ENCODE measurements at regions not wholly inside any gene's neighbourhood (a gene's known extent, or its start where the extent isn't known, plus 50 kb on each side); places are given as distances from the start of the nearest gene placed in this dataset.

GRCh38 chr2:176388861-176389260, 119.6 kb downstream of the MTX2 start:
- no peak for DNase-seq
- H2AK5ac ChIP-seq (ENCODE audit: low read length) = no peak overlapping the region
- no peaks in the 10 kb centered on the region for H3K79me1 ChIP-seq (ENCODE audit: low read length)
- H4K8ac ChIP-seq (ENCODE audit: low read depth, low read length) = no peak overlapping the region
- no peaks in the 10 kb centered on the region for H3K36me3 ChIP-seq (ENCODE audit: control insufficient read depth, insufficient read depth, low read length)
- H3K4me2 ChIP-seq (ENCODE audit: low read length) = no peak overlapping the region
- no peak overlapping the region for H3K56ac ChIP-seq (ENCODE audit: low read length)
- no peaks in the 10 kb centered on the region for H3K79me2 ChIP-seq (ENCODE audit: control insufficient read depth, insufficient read depth, low read length)
- no peaks in the 10 kb centered on the region for H3K4me1 ChIP-seq (ENCODE audit: control insufficient read depth, low read depth, low read length)
- H3K4ac ChIP-seq (ENCODE audit: low read depth, low read length) = no peak overlapping the region
- no peak overlapping the region for H4K5ac ChIP-seq (ENCODE audit: low read length)
- no peak overlapping the region for H2BK5ac ChIP-seq (ENCODE audit: low read length)
- H3K4me3 ChIP-seq (ENCODE audit: low read length) = no peak overlapping the region
- no peak overlapping the region for H2BK120ac ChIP-seq (ENCODE audit: low read depth, low read length)
- no peak overlapping the region for H3K27ac ChIP-seq (ENCODE audit: low read depth, low read length)
- H3K23ac ChIP-seq (ENCODE audit: low read length) = no peak overlapping the region
- no CpG with 5 or more reads among the region's 3 CpGs for WGBS (ENCODE audit: extremely low coverage, insufficient coverage, low lambda C conversion rate)
- no peak overlapping the region for H3K18ac ChIP-seq (ENCODE audit: low read length)
- H3K9ac ChIP-seq (ENCODE audit: low read length) = no peak overlapping the region
- no peaks in the 10 kb centered on the region for H3K27me3 ChIP-seq (ENCODE audit: insufficient read depth, low read length, poor library complexity)
- no peak overlapping the region for H2BK15ac ChIP-seq (replicated peaks; ENCODE audit: low read depth)

- DNase-seq = no peak
- no peak overlapping the region for H3K18ac ChIP-seq (ENCODE audit: low read length)
- H2BK120ac ChIP-seq (ENCODE audit: low read depth, low read length) = no peak overlapping the region
- no peak overlapping the region for H3K23ac ChIP-seq (ENCODE audit: low read length)
- H3K27ac ChIP-seq (ENCODE audit: low read depth, low read length) = no peak overlapping the region
- H3K56ac ChIP-seq (ENCODE audit: low read length) = no peak overlapping the region
- H4K5ac ChIP-seq (ENCODE audit: low read length) = no peak overlapping the region
- H4K8ac ChIP-seq (ENCODE audit: low read depth, low read length) = no peak overlapping the region
- no peak overlapping the region for H2BK5ac ChIP-seq (ENCODE audit: low read length)
- H3K4me3 ChIP-seq (ENCODE audit: low read length) = no peak overlapping the region
- no peaks in the 10 kb centered on the region for H3K79me1 ChIP-seq (ENCODE audit: low read length)
- no peak overlapping the region for H3K4ac ChIP-seq (ENCODE audit: low read depth, low read length)
- H3K36me3 ChIP-seq (ENCODE audit: control insufficient read depth, insufficient read depth, low read length) = no peaks in the 10 kb centered on the region
- H3K9ac ChIP-seq (ENCODE audit: low read length) = no peak overlapping the region
- H3K79me2 ChIP-seq (ENCODE audit: control insufficient read depth, insufficient read depth, low read length) = no peaks in the 10 kb centered on the region
- no peaks in the 10 kb centered on the region for H3K4me1 ChIP-seq (ENCODE audit: control insufficient read depth, low read depth, low read length)
- H2BK15ac ChIP-seq (replicated peaks; ENCODE audit: low read depth) = no peak overlapping the region
- H2AK5ac ChIP-seq (ENCODE audit: low read length) = no peak overlapping the region
- H3K4me2 ChIP-seq (ENCODE audit: low read length) = no peak overlapping the region
- H3K27me3 ChIP-seq (ENCODE audit: insufficient read depth, low read length, poor library complexity) = no peaks in the 10 kb centered on the region
- WGBS (ENCODE audit: extremely low coverage, insufficient coverage, low lambda C conversion rate) = no CpG with 5 or more reads among the region's 5 CpGs
These were observed 121.3 kb downstream of the MTX2 start for GRCh38 chr2:176390276-176391147.

GRCh38 chr2:176391148-176391419, 121.8 kb downstream of the MTX2 start:
- Histone ChIP-seq H3K27me3 (ENCODE audit: insufficient read depth, low read length, poor library complexity) (no peaks in the 10 kb centered on the region), H3K36me3 (ENCODE audit: control insufficient read depth, insufficient read depth, low read length) (no peaks in the 10 kb centered on the region), H3K56ac (ENCODE audit: low read length) (no peak overlapping the region), H2BK120ac (ENCODE audit: low read depth, low read length) (no peak overlapping the region), H3K9ac (ENCODE audit: low read length) (no peak overlapping the region), H4K5ac (ENCODE audit: low read length) (no peak overlapping the region), H3K4me3 (ENCODE audit: low read length) (no peak overlapping the region), H3K79me2 (ENCODE audit: control insufficient read depth, insufficient read depth, low read length) (no peaks in the 10 kb centered on the region), H4K8ac (ENCODE audit: low read depth, low read length) (no peak overlapping the region), H3K4ac (ENCODE audit: low read depth, low read length) (no peak overlapping the region), H3K23ac (ENCODE audit: low read length) (no peak overlapping the region), H2BK5ac (ENCODE audit: low read length) (no peak overlapping the region), H3K18ac (ENCODE audit: low read length) (no peak overlapping the region), H3K4me2 (ENCODE audit: low read length) (no peak overlapping the region), H3K27ac (ENCODE audit: low read depth, low read length) (no peak overlapping the region), H2BK15ac (replicated peaks; ENCODE audit: low read depth) (no peak overlapping the region), H3K79me1 (ENCODE audit: low read length) (no peaks in the 10 kb centered on the region), H2AK5ac (ENCODE audit: low read length) (no peak overlapping the region), H3K4me1 (ENCODE audit: control insufficient read depth, low read depth, low read length) (no peaks in the 10 kb centered on the region)
- no CpG with 5 or more reads among the region's 1 CpG for WGBS (ENCODE audit: extremely low coverage, insufficient coverage, low lambda C conversion rate)
- DNase-seq = no peak

- Histone ChIP-seq H2BK120ac (ENCODE audit: low read depth, low read length) (no peak overlapping the region), H3K23ac (ENCODE audit: low read length) (no peak overlapping the region), H2BK15ac (replicated peaks; ENCODE audit: low read depth) (no peak overlapping the region), H2BK5ac (ENCODE audit: low read length) (no peak overlapping the region), H2AK5ac (ENCODE audit: low read length) (no peak overlapping the region), H3K4me3 (ENCODE audit: low read length) (no peak overlapping the region), H3K27ac (ENCODE audit: low read depth, low read length) (no peak overlapping the region), H3K36me3 (ENCODE audit: control insufficient read depth, insufficient read depth, low read length) (no peaks in the 10 kb centered on the region), H3K4me2 (ENCODE audit: low read length) (no peak overlapping the region), H4K5ac (ENCODE audit: low read length) (no peak overlapping the region), H3K4ac (ENCODE audit: low read depth, low read length) (no peak overlapping the region), H3K9ac (ENCODE audit: low read length) (no peak overlapping the region), H3K79me2 (ENCODE audit: control insufficient read depth, insufficient read depth, low read length) (no peaks in the 10 kb centered on the region), H3K18ac (ENCODE audit: low read length) (no peak overlapping the region), H4K8ac (ENCODE audit: low read depth, low read length) (no peak overlapping the region), H3K79me1 (ENCODE audit: low read length) (no peaks in the 10 kb centered on the region), H3K4me1 (ENCODE audit: control insufficient read depth, low read depth, low read length) (no peaks in the 10 kb centered on the region), H3K56ac (ENCODE audit: low read length) (no peak overlapping the region), H3K27me3 (ENCODE audit: insufficient read depth, low read length, poor library complexity) (no peaks in the 10 kb centered on the region)
- no CpG with 5 or more reads among the region's 6 CpGs for WGBS (ENCODE audit: extremely low coverage, insufficient coverage, low lambda C conversion rate)
- no peak for DNase-seq
These were observed 123.0 kb downstream of the MTX2 start for GRCh38 chr2:176392249-176392648.

- H3K23ac ChIP-seq (ENCODE audit: low read length) = no peak overlapping the region
- H4K5ac ChIP-seq (ENCODE audit: low read length) = no peak overlapping the region
- H3K9ac ChIP-seq (ENCODE audit: low read length) = no peak overlapping the region
- WGBS (ENCODE audit: extremely low coverage, insufficient coverage, low lambda C conversion rate) = no CpG with 5 or more reads among the region's 3 CpGs
- H2BK15ac ChIP-seq (replicated peaks; ENCODE audit: low read depth) = no peak overlapping the region
- H3K27me3 ChIP-seq (ENCODE audit: insufficient read depth, low read length, poor library complexity) = no peaks in the 10 kb centered on the region
- H3K4me2 ChIP-seq (ENCODE audit: low read length) = no peak overlapping the region
- no peaks in the 10 kb centered on the region for H3K79me2 ChIP-seq (ENCODE audit: control insufficient read depth, insufficient read depth, low read length)
- H3K4me1 ChIP-seq (ENCODE audit: control insufficient read depth, low read depth, low read length) = no peaks in the 10 kb centered on the region
- no peaks in the 10 kb centered on the region for H3K79me1 ChIP-seq (ENCODE audit: low read length)
- DNase-seq = peak; percentile 23
- H3K4ac ChIP-seq (ENCODE audit: low read depth, low read length) = no peak overlapping the region
- no peak overlapping the region for H4K8ac ChIP-seq (ENCODE audit: low read depth, low read length)
- H3K56ac ChIP-seq (ENCODE audit: low read length) = no peak overlapping the region
- H2AK5ac ChIP-seq (ENCODE audit: low read length) = no peak overlapping the region
- H3K36me3 ChIP-seq (ENCODE audit: control insufficient read depth, insufficient read depth, low read length) = no peaks in the 10 kb centered on the region
- no peak overlapping the region for H3K27ac ChIP-seq (ENCODE audit: low read depth, low read length)
- no peak overlapping the region for H3K4me3 ChIP-seq (ENCODE audit: low read length)
- H2BK5ac ChIP-seq (ENCODE audit: low read length) = no peak overlapping the region
- H3K18ac ChIP-seq (ENCODE audit: low read length) = no peak overlapping the region
- no peak overlapping the region for H2BK120ac ChIP-seq (ENCODE audit: low read depth, low read length)
These were observed 123.6 kb downstream of the MTX2 start for GRCh38 chr2:176392744-176393414.
